NCI-H2227 treated with DMSO at 0.1 percent for 48 hours (cell line): ENCODE measurements at regions not wholly inside any gene's neighbourhood (a gene's known extent, or its start where the extent isn't known, plus 50 kb on each side); places are given as distances from the start of the nearest gene placed in this dataset.
"Not testable (repeated sequence)": the region's sequence is repeated elsewhere in the genome, so short reads cannot be mapped to it uniquely, and the experiment has no call there.

Experiments used
- DNase-seq: peaks from one replicate; lab custom pipeline; 2025; lab: John Stamatoyannopoulos, UW

GRCh38 chr5:54821445-54822323 is 163.7 kb downstream of the ESM1 start:
- no peak for DNase-seq

DNA sequence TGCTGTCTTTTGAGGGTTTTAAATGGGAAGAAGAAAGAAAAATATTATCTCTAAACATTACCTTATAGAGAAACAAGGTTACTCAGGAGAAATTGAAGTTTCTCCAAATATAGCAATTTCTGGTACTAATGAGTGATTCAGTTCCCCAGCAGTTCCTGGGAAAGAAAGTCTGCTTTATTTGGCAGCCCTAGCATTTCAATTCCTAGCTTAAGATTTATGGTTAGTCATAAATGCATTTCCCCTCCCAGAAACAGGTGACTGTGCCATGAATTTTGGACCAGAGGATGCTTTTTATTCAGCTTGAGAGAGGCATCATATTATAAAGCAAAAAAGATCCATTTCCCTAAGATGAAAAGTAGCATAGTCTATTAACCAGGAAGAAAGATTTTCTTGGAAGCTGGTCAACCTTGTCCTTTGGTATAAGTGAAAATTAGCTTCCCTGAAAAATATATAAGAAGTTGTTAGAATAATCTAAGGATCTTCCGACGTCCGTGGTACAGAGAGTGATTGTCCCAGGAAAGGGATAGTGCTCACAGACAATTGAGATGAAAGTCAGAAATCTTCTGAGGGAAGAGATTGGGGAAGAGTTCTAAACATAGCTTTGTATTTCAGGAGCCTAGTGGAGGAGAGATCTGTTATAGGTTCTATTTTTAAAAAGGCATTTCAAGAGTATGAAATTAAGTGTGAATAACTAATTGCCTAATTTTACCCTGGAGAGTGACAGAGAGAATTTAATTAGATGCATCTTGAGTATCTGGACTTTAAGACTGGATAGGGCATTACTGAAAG is 164.9 kb downstream of the ESM1 start:
- DNase-seq: no peak

- DNase-seq: no peak
Measured at GRCh38 chr5:54807421-54807820, 178.0 kb downstream of the ESM1 start.

- DNase-seq: no peak
Measured at GRCh38 chr5:54804521-54804920, 180.9 kb downstream of the ESM1 start.

- DNase-seq: no peak
Measured at GRCh38 chr5:54804086-54804485, 181.3 kb downstream of the ESM1 start.

DNA sequence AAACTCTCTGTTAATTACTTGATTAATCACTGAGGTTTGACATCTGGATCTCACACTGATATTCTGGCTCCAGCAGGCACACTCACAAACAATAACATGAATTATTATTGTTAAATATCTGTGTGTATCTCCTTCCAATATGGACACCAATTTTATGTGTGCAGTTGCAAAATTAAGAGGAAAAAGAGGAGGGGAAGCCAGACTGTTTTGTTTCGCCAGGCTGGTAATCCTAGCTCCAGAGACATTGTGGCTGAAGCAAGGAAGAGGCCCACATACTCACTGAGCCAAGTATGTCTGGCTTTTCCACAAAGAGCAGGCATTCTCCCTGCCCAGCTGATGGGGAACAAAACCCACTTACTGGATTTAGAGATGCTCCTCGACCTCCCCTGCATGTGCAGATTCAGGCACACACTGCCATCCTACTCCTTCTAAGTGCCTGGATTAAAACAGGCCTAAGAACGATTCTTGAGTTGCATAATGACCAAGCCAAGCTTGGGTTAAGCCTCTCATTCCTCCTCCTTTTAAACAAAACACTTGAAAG is 181.9 kb downstream of the ESM1 start:
- no peak for DNase-seq

DNA sequence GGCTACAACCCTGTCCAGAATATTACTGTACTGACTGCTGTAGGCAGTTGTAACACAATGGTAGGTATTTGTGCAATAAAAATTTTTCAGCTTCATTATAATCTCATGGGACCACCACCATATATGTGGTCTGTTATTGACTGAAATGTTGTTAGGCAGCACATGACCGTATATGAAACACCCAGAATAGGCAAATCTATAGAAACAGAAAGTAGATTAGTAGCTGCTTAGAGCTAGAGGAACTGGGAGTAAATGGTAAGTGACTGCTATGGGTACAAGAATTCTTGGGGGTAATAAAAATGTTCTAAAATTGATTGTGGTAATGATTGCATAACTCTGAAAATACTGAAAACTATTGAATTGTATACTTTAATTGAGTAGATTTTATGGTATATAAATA is 185.7 kb downstream of the ESM1 start:
- DNase-seq: no peak

- DNase-seq: no peak
Measured at GRCh38 chr5:54795777-54796176, 189.6 kb downstream of the ESM1 start.

- DNase-seq: no peak
Measured at GRCh38 chr5:54795284-54795683, 190.1 kb downstream of the ESM1 start.

GRCh38 chr5:54794135-54794975 is 191.0 kb downstream of the ESM1 start:
- no peak for DNase-seq

DNA sequence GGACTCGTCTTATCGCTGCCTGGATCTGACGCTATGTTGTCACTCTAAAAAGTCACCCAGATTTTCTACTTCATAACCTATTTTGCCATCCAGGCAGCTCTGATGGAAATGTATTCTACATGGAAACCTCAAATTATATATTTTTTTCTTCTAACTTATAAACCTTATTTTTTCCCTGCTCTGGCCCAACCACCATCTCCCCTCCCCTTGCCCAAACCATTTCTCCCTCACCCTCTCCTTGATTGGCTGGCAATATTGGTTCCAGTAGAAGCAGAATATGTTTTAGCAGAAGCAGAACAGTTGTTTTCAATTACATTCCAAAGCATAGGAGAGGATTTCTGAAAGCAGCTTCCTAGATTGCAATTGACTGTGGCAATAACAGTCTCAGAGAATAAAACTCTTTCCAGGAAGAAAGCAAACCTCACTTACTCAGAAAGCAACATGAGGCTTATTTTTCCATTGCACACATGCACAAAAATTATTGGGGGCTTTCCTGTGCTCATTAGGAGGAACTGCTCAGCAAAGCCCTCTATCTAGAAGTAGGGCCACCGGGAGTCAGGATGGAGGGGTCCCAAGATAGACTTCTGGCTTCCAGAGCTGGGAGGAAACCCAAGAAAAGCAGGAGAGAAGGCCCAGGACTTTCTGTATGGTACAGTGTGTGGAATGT is 191.8 kb downstream of the ESM1 start:
- no peak for DNase-seq

DNA sequence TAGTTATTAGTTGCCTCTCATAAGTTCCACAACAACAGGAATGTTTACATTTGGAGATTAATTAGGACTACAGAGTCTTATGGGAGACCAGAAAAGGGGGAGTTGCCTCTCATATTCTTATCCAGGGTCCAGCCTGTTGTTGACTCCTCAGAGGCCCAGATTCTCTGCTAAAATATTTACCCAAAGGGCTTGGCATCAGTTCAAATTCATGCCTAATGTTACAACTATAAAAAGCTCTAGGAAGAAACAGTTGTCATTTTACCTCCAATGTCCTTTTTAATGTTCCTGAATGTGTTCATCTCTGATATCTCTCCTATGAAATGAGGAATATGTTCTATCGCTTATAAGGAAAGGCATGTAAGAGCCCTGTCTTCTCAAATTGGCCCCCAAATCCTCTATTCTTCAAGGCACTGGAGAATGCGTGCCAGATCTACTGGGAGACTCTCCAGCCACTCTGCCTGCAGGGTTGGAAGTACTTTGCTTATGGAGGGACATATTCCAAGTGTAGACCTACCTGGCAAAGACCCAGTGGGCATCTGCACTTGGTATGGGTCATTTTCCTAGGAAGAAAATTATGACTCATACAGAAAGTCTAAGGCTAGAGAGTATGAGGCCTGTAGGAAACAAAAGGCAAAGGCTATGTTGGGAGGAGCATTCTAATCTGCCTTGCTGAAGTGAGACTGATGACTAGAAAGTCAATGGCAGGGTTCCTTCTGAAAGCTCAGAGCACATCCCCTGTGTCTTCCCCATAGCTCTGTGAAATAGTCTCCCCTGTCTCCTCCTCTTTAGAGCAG is 192.6 kb downstream of the ESM1 start:
- no peak for DNase-seq

- DNase-seq: not testable (repeated sequence)
Measured at GRCh38 chr5:54787910-54788309, 197.5 kb downstream of the ESM1 start.

GRCh38 chr5:54785729-54786591 is 199.4 kb downstream of the ESM1 start:
- no peak for DNase-seq

DNA sequence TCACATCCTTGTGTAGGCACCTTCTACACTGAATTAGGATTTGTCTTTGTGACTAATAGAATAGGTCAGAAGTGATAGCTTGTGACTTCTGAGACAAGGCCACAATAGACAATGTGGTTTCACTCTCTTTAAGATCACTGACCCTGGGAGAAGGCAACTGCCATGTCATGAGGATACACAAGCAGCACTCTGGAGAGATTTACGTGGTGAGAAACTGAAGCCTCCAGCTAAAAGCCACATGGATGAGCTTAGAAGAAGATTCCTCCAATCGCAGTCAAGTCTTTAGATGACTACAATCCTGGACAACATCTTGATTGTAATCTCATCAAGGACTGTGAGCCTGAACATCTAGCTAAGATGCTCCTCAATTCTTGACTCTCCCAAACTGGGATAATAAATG is 206.6 kb downstream of the ESM1 start:
- no peak for DNase-seq

GRCh38 chr5:54775645-54776044 is 209.7 kb downstream of the ESM1 start:
- DNase-seq: peak; percentile 21

DNA sequence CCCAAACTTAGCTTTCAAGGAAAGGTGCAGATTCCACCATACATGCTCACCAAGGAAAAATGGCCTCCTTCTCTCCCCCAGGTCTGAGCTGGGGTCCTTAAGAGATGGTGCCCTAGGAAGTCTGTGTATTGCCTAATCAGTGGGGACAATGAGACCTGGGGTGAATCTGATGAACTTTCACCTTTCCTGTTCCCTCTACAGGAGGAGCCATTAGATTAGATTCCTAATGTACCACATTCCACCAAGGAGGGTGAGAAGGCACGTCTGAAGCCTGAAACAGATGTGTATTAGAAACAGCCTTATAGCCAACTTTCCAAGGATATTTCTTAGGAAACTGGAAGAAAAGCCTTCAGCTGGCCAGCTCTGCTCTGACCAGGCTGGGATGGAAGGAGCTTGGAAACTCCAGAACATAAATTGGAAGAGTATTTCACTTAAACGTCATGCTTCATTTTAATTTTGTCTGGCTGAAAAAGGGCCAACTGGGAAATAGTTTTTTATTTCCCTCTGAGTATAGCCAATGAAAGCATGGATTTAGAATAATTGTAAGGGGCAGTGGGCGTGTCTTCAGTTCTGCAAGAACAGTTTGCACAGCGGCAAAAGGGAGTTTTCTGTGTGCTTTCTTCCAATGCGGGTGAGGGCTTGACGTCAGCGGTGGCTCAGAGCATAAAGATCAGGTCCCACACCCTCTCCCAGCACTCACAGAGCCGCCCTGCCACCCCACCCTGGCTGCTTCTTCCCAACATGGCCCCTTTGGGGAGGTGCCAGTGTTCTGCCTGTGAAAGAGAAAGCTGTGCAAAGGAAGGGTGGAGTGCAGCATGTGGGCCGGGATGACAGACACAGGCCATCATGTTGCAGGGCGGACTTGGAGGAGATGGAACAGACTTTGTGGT is 210.9 kb downstream of the ESM1 start:
- DNase-seq: no peak

GRCh38 chr5:54772684-54773083 is 212.7 kb downstream of the ESM1 start:
- DNase-seq: no peak

DNA sequence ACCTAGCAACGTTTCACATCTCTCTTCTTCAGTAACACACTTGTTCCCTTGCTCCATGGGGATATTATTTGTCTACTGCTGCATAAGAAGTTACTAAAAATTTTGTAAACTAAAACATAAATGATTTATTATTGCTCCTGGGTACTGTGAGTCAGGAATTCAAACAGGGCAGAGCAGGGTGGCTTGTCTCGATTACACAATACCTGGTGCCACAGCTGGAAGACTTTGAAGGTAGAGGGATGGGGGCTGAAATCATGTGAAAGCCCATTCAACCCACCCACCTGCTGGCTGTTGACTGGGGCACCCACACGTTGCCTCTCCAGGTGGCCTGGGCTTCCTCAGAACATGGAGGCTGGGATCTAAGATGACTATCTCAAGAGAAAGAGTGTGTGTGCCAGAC is 213.2 kb downstream of the ESM1 start:
- DNase-seq: no peak
